HepG2 (cell line): ENCODE measurements at regions not wholly inside any gene's neighbourhood (a gene's known extent, or its start where the extent isn't known, plus 50 kb on each side); places are given as distances from the start of the nearest gene placed in this dataset.

Experiments
- ATAC-seq: fragments of 200-7000 bp; cut with Tn5 transposase; 3 replicates; pipeline ENCODE4 v1.9.1; 2020; ENCODE audit warnings: mild to moderate bottlenecking, moderate library complexity
- BruUV-seq: library from RNA; stranded (reverse); fragments of 400-500 nt; replicated peaks from 2 replicates; lab custom pipeline; 2021; lab: Mats Ljungman, UMichigan
- CTCF ChIA-PET: fragments of 300-600 bp; formaldehyde crosslinking; extraction: SDS; loops from one replicate; lab custom pipeline; 2021; ENCODE audit warnings: low total read pairs, inconsistent platforms, low intra/inter-chr PET ratio; lab: Yijun Ruan, JAX
- POLR2A ChIA-PET: fragments of 350-600 bp; sonication (Branson Sonifier 250); formaldehyde crosslinking; loops from one replicate; lab custom pipeline; 2020; ENCODE audit warnings: antibody characterized with exemption, inconsistent platforms; lab: Yijun Ruan, JAX
- DNase-seq: peaks from one replicate; pipeline ENCODE4 v3.0.0-alpha.2; 2015; ENCODE audit warnings: low spot score
- FAIRE-seq: peaks from 3 replicates; lab custom pipeline; 2011; peaks lifted over from hg19 to GRCh38; lab: Jason Lieb, UNC
- H2AFZ ChIP-seq: one replicate; pipeline ENCODE4 v1.6.1; 2011; ENCODE audit warnings: low read length, inconsistent platforms
- H3K27ac ChIP-seq: fragments of 300-600 bp; 3 replicates; pipeline ENCODE4 v1.8.0; 2011; ENCODE audit warnings: mixed run types, mild to moderate bottlenecking, mixed read lengths, low read length, inconsistent platforms; ENCODE audit not compliant: insufficient read depth; ENCODE audit errors: extremely low read length
- H3K27me3 ChIP-seq, 2 experiments: fragments of 200-600 bp in 1 of 2; 2 replicates in 1 of 2; 3 replicates in 1 of 2; pipeline versions ENCODE4 v1.6.0 to v1.8.0; 2011; ENCODE audit warnings: low read length in 2 of 2, mild to moderate bottlenecking in 2 of 2, moderate library complexity in 2 of 2, inconsistent platforms in 1 of 2; ENCODE audit not compliant: insufficient read depth in 2 of 2, control insufficient read depth in 1 of 2
- H3K36me3 ChIP-seq, 2 experiments: fragments of 200-600 bp in 1 of 2; replicated peaks in 1 of 2; 2 replicates in 1 of 2; 3 replicates in 1 of 2; pipeline versions ENCODE4 v1.5.1 to v1.8.0; 2011; ENCODE audit warnings: low read length in 2 of 2, inconsistent platforms in 1 of 2; ENCODE audit not compliant: insufficient read depth in 2 of 2, control insufficient read depth in 1 of 2
- H3K4me1 ChIP-seq: 2 replicates; pipeline ENCODE4 v1.5.1; 2012; ENCODE audit warnings: low read length, inconsistent platforms; ENCODE audit not compliant: insufficient read depth
- H3K4me2 ChIP-seq: 2 replicates; pipeline ENCODE4 v1.6.0; 2011; ENCODE audit warnings: low read depth, low read length, inconsistent platforms
- H3K4me3 ChIP-seq, 3 experiments: fragments of 200-600 bp in 1 of 3; sonication (generic), shearing (Covaris generic) in 1 of 3; replicated peaks in 1 of 3; 2 replicates each; pipeline ENCODE4 v1.5.1; 2011 to 2016; ENCODE audit warnings: low read length in 3 of 3, inconsistent platforms in 2 of 3, low read depth in 2 of 3, mild to moderate bottlenecking in 2 of 3, control low read depth in 1 of 3, mixed read lengths in 1 of 3; ENCODE audit not compliant: insufficient read depth in 1 of 3
- H3K79me2 ChIP-seq: one replicate; pipeline ENCODE4 v1.6.1; 2011; ENCODE audit warnings: low read length, inconsistent platforms; ENCODE audit not compliant: insufficient read depth
- H3K9ac ChIP-seq: 2 replicates; pipeline ENCODE4 v1.6.0; 2011; ENCODE audit warnings: mild to moderate bottlenecking, low read depth, low read length, inconsistent platforms; ENCODE audit not compliant: insufficient read depth
- H3K9me3 ChIP-seq: 2 replicates; pipeline ENCODE4 v1.5.1; 2012; ENCODE audit warnings: mild to moderate bottlenecking, low read length
- H4K20me1 ChIP-seq: 2 replicates; pipeline ENCODE4 v1.6.0; 2011; ENCODE audit warnings: inconsistent platforms, mild to moderate bottlenecking, low read length, moderate library complexity; ENCODE audit not compliant: insufficient read depth
- CBX2 ChIP-seq, 2 experiments: fragments of 200-600 bp in 1 of 2; sonication (generic); formaldehyde crosslinking in 1 of 2; IDR thresholded peaks; 2 replicates each; pipeline versions ENCODE4 v1.7.0 to v1.8.1; 2018 to 2022; ENCODE audit warnings: low read depth in 2 of 2, low read length in 1 of 2, mild to moderate bottlenecking in 1 of 2, missing genetic modification reagents in 1 of 2
- FOSL2 ChIP-seq: sonication (generic); formaldehyde crosslinking; IDR thresholded peaks from 2 replicates; pipeline ENCODE4 v1.4.0; 2020; ENCODE audit warnings: missing genetic modification reagents
- MTA1 ChIP-seq: sonication (generic); formaldehyde crosslinking; IDR thresholded peaks from 2 replicates; pipeline ENCODE4 v1.4.0; 2020; ENCODE audit warnings: missing genetic modification reagents, mild to moderate bottlenecking, borderline replicate concordance
- NFIB ChIP-seq: sonication (generic); formaldehyde crosslinking; IDR thresholded peaks from 2 replicates; pipeline ENCODE4 v1.9.0; 2021; ENCODE audit warnings: missing genetic modification reagents, mild to moderate bottlenecking, borderline replicate concordance
- PRDM15 ChIP-seq: sonication (generic); formaldehyde crosslinking; IDR thresholded peaks from 2 replicates; pipeline ENCODE4 v1.4.0; 2020; ENCODE audit warnings: missing genetic modification reagents
- SYNCRIP ChIP-seq: fragments of 200-400 bp; formaldehyde crosslinking; IDR thresholded peaks from 2 replicates; pipeline ENCODE4 v1.6.1; 2018; ENCODE audit warnings: mild to moderate bottlenecking, low read depth, low read length; ENCODE audit not compliant: insufficient read depth
- TBP ChIP-seq: sonication (generic); formaldehyde crosslinking; IDR thresholded peaks from 2 replicates; pipeline ENCODE4 v1.5.0; 2020; ENCODE audit warnings: missing genetic modification reagents
- ZBED4 ChIP-seq: sonication (generic); formaldehyde crosslinking; IDR thresholded peaks from 2 replicates; pipeline ENCODE4 v1.4.0; 2020; ENCODE audit warnings: missing genetic modification reagents, borderline replicate concordance
- ZNF367 ChIP-seq: sonication (generic); formaldehyde crosslinking; IDR thresholded peaks from 2 replicates; pipeline ENCODE4 v1.4.0; 2020; ENCODE audit warnings: missing genetic modification reagents, borderline replicate concordance
- ZNF501 ChIP-seq: sonication (generic); formaldehyde crosslinking; IDR thresholded peaks from 2 replicates; pipeline ENCODE4 v1.5.1; 2020; ENCODE audit warnings: mild to moderate bottlenecking, moderate library complexity, missing genetic modification reagents
- ZNF558 ChIP-seq: sonication (generic); formaldehyde crosslinking; IDR thresholded peaks from 2 replicates; pipeline ENCODE4 v1.9.0; 2022; ENCODE audit warnings: mild to moderate bottlenecking, missing genetic modification reagents, borderline replicate concordance
- ZNF709 ChIP-seq: sonication (generic); formaldehyde crosslinking; IDR thresholded peaks from 2 replicates; pipeline ENCODE4 v1.5.0; 2020; ENCODE audit warnings: mild to moderate bottlenecking, missing genetic modification reagents
- ZNF775 ChIP-seq: sonication (generic); formaldehyde crosslinking; IDR thresholded peaks from 2 replicates; pipeline ENCODE4 v1.4.0; 2020; ENCODE audit warnings: missing genetic modification reagents, mild to moderate bottlenecking, moderate library complexity, borderline replicate concordance
- ZNF816 ChIP-seq: sonication (generic); formaldehyde crosslinking; IDR thresholded peaks from 2 replicates; pipeline ENCODE4 v1.8.0; 2022; ENCODE audit warnings: missing genetic modification reagents, mild to moderate bottlenecking, borderline replicate concordance
- whole genome bisulfite sequencing: methylation state at CpG from one replicate; pipeline ENCODE4 v1.1.6; 2017; ENCODE audit warnings: low lambda C conversion rate; 5-methylcytosine and 5-hydroxymethylcytosine counted together
- in situ Hi-C: cut with HindIII; loops from 2 replicates; pipeline ENCODE4 v1.10.0; 2017; ENCODE audit warnings: low pct_unique_long_range_greater_than_20kb; ENCODE audit not compliant: extremely low pct_ligation_motif_present
- intact Hi-C: fragments of 100-400 bp; cut with micrococcal nuclease; formaldehyde crosslinking; loops from one replicate; pipeline ENCODE4 v1.10.0; 2022; ENCODE audit not compliant: unreplicated experiment
- TF ChIP-seq, protein P1 (sequence below): sonication (generic); formaldehyde crosslinking; IDR thresholded peaks from 2 replicates; pipeline ENCODE4 v1.9.0; 2021; ENCODE audit warnings: missing genetic modification reagents, mild to moderate bottlenecking, borderline replicate concordance

DNA sequence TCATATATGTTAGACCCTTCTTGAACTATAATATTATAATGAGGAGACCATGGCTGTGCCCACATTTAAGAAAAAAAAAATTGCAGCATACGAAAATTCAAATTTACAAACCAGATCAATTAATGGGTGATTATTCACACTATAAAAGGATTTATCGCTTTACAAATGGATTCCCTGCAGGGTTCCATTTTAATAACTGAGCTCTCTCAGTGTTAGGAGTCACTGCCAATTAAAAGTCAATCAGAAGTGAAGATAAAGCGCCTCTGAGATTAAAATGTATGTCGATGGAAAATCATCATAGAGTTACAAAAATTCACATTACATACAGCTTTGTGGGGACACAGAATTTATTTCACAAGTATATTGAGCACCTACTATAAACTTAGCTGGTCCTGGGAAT, 66.6 kb upstream of the SMARCA2 start (continued):
- no peak for TF ChIP-seq PRDM15 (CRISPR knock-in tag)
- TF ChIP-seq, all 625 proteins: peak for 0

DNA sequence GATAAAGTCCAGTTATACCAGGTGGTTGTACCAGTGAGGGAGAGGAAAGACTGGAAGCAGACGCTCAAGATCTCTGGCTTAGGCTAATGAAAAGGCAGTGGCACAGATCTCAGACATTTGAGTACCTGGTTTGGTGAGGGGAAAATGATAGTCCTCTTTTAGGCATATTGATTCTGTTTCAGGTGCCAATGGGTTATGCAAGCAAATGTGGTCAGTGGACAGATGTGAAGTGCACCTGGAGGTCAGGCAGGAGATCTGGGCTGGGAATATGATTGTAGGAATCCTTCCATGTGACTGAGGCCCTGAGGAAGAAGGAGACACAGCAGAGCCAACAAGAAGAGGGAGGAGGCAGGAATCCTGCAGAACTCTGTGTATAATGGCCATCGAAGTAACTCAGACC, 63.7 kb upstream of the SMARCA2 start:
- ATAC-seq = no peak
- no peaks in the 10 kb centered on the region for H3K79me2 ChIP-seq
- H3K4me3 ChIP-seq = no peak overlapping the region
- in situ Hi-C loops = no loop called here
- no peak overlapping the region for H3K4me2 ChIP-seq
- intact Hi-C loops = no loop called here
- no peak for FAIRE-seq
- CTCF ChIA-PET = no interaction called here
- H4K20me1 ChIP-seq = no peaks in the 10 kb centered on the region
- H3K36me3 ChIP-seq = no peaks in the 10 kb centered on the region
- H3K9ac ChIP-seq = no peak overlapping the region
- no peaks in the 10 kb centered on the region for H3K4me1 ChIP-seq
- 26% methylated on average over 2 of the region's 2 CpGs for WGBS
- no TSS peak for BruUV-seq
- no peak overlapping the region for H2AFZ ChIP-seq
- H3K9me3 ChIP-seq = no peaks in the 10 kb centered on the region
- no peak overlapping the region for H3K27ac ChIP-seq
- POLR2A ChIA-PET = no interaction called here
- H3K27me3 ChIP-seq = peaks cover 0 to 5% of the 10 kb centered on the region in 2 experiments; a peak in 1 of 5 replicates
- no peak for DNase-seq
- no peak for TF ChIP-seq ZNF501 (CRISPR knock-in tag)
- TF ChIP-seq ZNF775 = no peak
- no peak for TF ChIP-seq ZNF709
- TF ChIP-seq ZNF558 (CRISPR knock-in tag) = no peak
- TF ChIP-seq ZNF816 = no peak
- TF ChIP-seq, protein P1, sequence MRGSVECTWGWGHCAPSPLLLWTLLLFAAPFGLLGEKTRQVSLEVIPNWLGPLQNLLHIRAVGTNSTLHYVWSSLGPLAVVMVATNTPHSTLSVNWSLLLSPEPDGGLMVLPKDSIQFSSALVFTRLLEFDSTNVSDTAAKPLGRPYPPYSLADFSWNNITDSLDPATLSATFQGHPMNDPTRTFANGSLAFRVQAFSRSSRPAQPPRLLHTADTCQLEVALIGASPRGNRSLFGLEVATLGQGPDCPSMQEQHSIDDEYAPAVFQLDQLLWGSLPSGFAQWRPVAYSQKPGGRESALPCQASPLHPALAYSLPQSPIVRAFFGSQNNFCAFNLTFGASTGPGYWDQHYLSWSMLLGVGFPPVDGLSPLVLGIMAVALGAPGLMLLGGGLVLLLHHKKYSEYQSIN (CRISPR knock-in tag) = no peak
- no peak for TF ChIP-seq CBX2 (IDR thresholded peaks at IDR 0.05; ENCODE audit: low read depth, low read length)
- no peak for TF ChIP-seq CBX2 (CRISPR knock-in tag; IDR thresholded peaks at IDR 0.05; ENCODE audit: low read depth)
- TF ChIP-seq FOSL2 = no peak
- no peak for TF ChIP-seq ZBED4 (CRISPR knock-in tag)
- TF ChIP-seq TBP = no peak
- no peak for TF ChIP-seq ZNF367
- no peak for TF ChIP-seq NFIB (CRISPR knock-in tag)
- no peak for TF ChIP-seq SYNCRIP
- TF ChIP-seq MTA1 (CRISPR knock-in tag) = no peak
